Occipital lobe (tissue), 1 donor: ENCODE measurements at regions not wholly inside any gene's neighbourhood (a gene's known extent, or its start where the extent isn't known, plus 50 kb on each side); places are given as distances from the start of the nearest gene placed in this dataset.
"Not testable (repeated sequence)": the region's sequence is repeated elsewhere in the genome, so short reads cannot be mapped to it uniquely, and the experiment has no call there.

Source experiments
- DNase-seq: peaks from one replicate; lab custom pipeline; 2025; lab: John Stamatoyannopoulos, UW

DNA sequence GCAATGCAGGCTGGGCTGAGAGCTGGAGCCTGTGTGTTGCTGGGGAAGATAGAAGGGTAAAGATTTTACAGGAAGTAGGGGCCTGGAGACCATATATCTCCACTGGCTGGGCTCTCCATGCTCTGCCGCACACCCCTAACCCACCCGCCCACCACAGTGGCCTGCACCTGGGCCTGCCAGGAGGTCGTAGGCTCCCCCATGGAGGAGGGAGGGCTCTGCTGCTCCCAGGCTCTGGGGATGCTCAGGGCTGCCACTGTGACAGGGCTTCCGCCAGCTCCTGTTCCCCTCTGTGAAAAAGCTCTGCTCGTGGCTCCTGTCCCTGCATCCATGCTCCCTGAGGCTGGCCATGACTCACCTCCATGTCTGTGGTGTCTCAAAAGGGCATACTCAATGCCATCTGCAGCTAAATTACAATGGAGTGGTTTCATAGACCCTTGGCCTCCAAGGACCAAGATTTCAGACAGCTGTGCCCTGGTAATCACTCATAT is 106.0 kb downstream of the CXCL12 start:
- DNase-seq: no peak

DNA sequence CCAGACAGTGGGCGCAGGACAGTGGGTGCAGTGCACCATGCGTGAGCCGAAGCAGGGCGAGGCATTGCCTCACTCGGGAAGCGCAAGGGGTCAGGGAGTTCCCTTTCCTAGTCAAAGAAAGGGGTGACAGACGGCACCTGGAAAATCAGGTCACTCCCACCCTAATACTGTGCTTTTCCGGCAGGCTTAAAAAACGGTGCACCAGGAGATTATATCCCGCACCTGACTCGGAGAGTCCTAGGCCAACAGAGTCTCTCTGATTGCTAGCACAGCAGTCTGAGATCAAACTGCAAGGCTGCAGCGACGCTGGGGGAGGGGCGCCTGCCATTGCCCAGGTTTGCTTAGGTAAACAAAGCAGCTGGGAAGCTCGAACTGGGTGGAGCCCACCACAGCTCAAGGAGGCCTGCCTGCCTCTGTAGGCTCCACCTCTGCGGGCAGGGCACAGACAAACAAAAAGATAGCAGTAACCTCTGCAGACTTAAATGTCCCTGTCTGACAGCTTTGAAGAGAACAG is 116.4 kb downstream of the CXCL12 start:
- DNase-seq: not testable (repeated sequence)

DNA sequence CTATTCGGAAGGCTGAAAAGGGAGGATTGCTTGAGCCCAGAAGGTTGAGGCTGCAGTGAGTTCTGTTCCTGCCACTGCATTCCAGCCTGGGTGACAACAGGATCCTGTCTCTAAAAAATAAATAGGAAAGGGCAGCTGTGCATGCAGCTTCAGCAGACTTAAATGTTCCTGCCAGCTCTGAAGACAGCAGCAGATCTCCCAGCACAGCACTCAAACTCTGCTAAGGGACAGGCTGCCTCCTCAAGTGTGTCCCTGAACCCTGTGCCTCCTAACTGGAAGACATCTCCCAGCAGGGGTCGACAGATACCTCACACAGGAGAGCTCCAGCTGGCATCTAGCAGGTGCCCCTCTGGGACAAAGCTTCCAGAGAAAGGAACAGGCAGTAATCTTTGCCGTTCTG is 117.9 kb downstream of the CXCL12 start:
- no peak for DNase-seq

DNA sequence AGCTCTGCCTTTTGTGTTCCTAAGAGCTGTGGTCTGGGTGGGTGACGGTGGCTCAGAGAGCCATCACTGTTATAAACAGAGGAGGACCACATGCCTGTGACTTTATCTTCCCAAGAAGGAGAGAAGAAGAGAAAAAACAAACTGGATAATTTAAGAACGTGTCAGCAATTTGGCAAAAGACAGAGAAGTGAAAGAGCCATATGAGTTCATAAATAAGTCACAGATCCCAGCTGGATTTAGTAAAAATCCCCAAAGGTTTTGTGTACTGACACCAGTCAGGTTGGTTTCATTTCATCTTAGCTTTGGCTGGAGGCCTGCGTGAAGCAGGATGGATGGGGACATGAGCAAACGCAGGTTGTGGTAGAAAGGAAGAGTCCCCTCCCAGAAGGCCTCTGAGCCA is 120.7 kb downstream of the CXCL12 start:
- DNase-seq: no peak

DNA sequence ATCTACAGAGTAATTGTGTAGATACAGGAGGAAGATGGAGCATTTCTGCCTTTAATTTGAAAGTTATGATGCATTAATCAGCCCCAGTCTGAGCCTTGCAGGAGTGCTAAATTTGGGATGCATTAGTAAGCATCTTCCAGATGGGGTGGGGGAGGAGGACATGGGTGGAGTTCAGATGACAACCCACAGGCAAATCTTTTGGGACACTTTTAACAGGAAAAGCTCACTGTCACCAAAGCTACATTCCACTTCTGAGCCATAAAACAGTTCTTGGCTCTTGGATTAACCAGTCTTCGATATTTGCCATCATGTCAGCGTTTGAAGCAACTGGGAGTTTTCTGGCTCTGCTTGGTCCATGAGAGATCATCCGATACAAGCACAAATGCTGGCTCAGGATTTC is 121.1 kb downstream of the CXCL12 start:
- DNase-seq: peak; percentile 30

DNA sequence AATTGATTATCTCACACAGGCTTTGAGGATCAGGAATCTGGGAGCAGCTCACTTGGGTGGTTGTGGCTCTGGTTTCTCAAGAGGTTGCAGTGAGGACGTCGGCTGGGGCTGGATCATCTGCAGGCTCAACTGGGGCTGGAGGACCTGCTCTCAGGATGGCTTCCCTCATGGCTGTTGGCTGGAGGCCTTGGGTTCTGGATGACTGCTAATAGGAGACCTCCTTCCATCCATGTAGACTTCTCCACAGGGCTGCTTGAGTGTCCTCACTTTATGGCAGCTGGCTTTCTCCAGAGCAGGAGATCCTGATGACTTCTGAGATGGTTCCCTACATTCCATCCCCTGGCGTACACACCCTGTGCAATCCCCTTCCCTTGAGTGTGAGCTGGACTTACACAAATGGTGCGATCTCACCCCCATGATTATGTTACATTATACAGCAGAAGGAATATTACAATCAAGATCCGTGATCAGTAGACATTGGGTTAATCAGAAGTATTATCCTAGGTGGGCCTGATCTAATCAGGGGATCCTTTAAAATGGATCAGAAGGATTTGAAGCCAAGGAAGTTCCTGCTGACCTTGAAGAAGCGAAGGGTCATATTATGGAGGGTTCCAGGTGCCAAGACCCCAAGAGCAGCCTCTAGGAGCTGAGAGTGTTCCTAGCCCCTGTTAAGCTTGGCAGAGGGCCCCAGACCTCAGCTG is 122.2 kb downstream of the CXCL12 start:
- no peak for DNase-seq

DNA sequence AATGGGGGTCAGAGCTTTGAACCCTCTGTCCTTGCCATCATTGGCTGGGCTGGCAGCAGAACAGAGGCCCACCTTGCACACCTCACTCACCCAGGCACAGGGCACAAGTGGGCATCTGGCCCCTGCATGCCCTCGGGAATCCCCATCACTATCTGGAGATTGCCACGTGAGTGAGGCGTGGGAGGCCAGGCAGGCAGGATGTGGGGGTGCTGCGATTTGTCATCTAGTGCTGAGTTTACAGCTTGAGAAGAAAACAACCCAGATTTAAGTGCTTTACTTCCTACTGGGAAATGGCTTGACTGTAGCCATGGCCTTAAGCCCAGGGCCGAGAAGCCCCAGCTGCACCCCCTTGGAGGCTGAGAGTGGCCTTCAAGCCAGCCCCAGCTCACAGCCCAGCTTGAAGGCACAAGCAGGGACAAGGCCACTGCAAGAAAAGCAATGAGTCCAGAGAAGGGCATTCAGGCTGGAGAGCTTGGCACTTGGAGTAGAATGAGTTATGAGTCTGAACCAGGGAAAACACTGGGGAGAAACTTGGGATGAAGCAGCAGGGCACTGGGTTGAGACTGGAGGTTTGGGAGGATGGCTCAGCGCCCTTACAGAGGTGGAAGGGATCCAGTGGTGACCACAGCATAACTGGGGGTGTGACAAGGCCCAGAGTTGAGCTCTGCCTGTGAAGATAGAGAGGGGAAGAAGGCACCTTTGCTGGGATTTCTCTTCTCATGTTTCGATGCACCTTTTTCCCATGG is 123.0 kb downstream of the CXCL12 start:
- peak; percentile 9 for DNase-seq

DNA sequence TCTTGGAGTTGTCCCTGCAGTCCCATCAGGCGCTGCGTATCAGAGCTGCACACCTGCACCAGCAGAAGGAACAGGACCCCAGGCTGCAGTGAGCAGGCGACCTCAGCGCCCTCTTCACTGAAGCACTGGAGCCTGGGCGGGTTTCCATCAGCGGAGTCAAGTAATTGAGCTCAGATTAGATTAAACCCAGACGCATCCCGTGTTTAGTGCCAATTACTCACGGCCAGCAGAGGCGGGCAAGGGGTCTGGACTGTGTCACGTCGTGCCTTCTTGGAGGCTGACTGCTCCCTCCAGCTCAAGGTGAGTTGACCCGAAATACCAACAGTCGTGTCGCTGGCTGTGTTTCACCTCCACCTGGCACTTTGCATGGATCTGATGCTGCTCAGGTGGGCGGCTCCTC is 123.6 kb downstream of the CXCL12 start:
- no peak for DNase-seq

DNA sequence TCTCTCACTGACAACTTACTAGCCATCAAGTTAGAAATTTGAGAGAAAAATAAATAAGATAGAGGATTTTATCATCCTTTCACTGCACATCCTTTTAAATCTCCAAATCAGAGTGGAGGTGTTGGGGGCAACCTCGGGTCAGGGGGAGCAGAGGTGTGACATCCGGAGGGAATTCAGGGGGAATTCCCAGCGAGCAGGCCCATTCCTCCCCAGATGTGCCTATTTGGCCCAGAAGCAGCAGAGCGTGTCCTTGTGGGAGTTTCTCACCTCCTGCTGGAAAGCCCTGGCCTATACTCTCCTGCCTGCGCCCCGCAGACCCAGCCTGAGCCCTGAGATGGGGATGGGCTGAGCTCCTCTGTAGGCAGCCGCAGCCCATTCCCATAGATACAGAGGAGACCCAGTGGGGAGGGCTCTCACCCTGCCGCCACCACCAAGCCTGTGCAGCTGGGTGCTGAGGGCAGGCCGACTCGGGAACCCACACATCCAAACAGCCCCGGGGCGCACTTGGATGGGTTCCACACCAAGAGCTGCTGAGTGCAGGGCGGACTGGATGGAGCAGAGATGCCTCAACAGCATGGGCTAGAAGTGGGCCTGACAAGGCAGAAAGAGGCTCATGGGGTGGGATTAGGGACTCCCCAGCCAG is 124.5 kb downstream of the CXCL12 start:
- no peak for DNase-seq

DNA sequence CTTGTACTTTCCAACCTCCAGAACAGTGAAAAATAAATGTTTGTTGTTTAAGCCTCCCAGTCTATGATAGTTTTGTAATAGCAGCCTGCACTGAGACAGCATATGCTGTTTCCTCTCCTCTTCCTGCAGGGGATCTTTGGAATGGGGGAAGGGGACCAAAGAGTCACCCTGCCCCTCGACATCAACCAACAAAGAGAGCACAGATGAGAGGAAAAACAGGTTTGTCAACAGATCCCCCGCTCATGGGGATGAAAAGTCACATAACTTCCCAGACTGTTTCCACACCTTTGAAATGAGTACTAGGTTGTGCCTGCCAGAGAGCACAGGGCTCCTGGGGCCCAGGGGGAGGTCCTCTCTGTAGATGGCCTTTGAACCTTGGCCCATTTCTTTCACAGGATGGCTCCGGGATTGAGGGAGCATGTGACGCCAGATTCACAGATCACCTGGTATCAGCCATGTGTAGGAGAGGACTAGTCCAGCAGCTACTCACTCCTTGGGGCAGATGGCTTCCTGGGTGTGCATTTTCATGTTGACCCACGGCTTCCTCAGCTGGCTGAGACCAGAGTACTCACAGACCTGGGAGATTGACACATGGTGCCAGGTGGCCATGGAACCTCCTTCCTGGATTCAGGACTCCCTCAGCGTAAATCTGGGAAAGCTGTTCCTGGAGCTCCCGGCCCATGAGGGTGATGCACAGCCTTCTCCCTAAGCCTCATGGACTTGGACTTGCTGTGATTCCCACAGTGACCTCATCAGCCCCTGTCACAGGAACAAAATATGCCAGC is 125.6 kb downstream of the CXCL12 start:
- no peak for DNase-seq

DNA sequence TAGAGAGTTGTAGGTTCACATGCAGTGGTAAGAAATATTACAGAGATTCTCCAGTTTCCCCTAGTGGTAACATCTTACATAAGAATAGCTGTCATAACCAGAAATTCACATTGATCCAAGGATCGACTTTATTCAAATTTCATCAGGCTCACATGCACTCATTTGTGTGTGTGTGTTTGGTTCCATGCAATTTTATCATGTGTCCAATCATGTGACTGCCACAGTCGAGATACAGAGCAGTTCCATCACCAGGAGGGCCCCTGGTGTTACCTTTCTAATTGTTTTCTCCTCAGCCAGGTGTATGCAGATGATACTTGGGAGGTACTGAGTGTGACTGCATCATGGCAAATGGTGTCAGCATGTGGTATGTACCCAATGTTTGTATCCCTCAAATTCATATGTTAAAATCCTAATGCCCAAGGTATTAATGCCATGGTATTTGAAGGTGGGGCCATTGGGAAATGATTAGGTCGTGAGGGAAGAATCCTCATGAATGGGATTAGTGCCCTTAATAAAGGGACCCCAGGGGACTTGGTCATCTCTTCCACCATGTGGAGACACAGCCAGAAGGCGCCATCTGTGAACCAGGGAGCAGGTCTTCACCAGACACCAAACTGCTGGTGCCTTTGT is 126.3 kb downstream of the CXCL12 start:
- DNase-seq: no peak

DNA sequence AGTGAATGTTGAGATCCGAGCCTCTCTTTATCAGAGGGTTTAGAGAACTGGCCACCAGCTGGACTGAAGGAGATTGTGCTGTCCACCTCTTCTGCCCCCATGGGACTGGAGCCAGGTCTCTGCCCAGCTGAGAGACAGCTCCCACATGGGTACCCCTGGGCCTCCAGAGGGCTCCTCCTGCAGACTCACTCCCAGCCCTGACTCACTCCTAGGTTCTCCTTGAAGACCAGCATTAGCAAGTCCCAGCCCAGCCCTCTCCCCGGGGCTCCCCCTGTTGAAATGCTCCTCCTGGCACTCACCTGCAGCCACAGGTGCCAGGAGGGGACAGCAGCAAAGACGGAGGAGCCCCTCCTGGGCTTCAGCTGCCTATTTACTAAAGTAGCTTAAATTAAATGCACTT is 126.9 kb downstream of the CXCL12 start:
- no peak for DNase-seq

DNA sequence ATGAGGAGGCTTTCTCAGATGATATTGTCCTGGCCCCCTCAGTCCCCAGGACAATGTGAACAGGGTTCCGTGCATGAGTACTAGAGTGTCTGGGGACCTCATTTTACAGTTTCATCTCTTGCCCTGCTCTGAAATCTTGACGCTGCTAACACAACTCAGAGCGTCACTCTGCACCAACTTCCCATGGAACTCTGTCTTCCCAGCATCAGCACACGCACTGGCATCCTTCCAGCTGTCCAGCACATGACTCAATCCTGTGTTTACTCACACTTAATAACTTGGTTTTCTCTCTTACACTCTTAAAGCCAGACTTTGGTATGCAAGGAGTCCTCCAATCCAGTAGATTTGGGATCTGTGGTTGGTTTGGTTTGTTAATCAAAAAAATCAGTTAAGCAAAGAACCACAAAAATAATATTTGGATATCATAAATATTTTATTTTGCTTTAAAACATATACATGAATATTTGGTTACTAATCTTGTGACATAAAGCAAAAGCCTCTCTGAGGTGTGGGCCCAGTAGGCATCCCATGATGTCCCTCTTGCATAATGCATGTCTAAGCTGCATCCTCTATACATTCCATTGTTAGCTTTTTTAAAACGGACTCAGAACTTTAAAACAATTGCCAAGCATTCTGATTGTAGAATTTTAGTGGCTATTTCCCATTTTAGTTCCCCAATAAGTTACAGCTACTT is 131.0 kb downstream of the CXCL12 start:
- DNase-seq: no peak

DNA sequence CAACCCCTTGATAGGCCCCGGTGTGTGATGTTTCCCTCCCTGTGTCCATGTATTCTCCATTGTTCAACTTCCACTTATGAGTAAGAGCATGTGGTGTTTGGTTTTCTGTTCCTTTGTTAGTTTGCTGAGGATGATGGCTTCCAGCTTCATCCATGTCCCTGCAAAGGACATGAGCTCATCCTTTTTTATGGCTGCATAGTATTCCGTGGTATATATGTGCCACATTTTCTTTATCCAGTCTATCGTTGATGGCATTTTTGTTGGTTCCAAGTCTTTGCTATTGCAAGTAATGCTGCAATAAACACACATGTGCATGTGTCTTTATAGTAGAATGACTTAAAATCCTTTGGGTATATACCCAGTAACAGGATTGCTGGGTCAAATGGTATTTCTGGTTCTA is 132.3 kb downstream of the CXCL12 start:
- DNase-seq: not testable (repeated sequence)

DNA sequence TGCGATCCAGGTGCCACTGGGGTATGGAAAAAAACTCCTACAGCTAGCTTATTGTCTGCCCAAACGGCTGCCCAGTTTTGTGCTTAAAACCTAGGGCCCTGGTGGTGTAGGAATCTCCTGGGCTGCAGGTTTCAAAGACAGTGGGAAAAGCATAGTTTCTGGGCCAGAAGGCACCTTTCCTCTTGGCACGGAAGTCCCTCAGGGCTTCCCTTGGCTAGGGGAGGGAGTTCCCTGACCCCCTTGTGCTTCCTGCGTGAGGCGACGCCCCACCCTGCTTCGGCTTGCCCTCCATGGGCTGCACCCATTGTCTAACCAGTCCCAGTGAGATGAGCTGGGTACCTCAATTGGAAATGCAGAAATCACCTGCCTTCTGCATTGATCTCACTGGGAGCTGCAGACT is 135.0 kb downstream of the CXCL12 start:
- DNase-seq: not testable (repeated sequence)

DNA sequence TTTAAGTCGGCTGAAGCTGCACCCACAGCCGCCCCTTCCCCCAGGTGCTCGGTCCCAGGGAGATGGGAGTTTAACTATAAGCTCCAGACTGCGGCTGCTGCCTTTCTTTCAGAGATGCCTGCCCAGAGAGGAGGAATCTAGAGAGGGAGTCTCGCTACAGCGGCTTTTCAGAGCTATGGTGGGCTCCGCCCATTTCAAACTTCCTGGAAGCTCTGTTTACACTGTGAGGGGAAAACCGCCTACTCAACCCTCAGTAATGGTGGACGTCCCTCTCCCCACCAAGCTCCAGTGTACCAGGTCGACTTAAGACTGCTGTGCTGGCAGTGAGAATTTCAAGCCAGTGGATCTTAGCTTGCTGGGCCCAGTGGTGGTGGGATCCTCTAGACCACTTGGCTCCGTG is 135.4 kb downstream of the CXCL12 start:
- DNase-seq: no peak

DNA sequence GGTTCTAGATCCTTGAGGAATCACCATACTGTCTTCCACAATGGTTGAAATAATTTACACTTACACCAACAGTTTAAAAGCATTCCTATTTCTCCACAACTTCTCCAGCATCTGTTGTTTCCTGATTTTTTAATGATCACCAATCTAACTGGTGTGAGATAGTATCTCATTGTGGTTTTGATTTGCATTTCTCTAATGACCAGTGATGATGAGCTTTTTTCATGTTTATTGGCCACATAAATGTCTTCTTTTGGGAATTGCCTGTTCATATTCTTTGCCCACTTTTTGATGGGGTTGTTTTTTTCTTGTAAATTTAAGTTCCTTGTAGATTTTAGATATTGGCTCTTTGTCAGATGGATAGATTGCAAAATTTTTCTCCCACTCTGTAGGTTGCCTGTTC is 138.2 kb downstream of the CXCL12 start:
- DNase-seq: not testable (repeated sequence)

DNA sequence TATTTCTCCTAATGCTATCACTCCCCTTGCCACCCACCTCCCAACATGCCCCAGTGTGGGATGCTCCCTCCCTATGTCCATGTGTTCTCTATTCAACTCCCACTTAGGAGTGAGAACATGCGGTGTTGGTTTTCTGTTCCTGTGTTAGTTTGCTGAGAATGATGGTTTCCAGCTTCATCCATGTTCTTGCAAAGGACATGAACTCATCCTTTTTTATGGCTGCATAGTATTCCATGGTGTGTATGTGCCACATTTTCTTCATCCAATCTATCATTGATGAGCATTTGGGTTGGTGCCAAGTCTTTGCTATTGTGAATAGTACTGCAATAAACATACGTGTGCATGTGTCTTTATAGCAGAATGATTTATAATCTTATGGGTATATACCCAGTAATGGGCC is 138.6 kb downstream of the CXCL12 start:
- DNase-seq: not testable (repeated sequence)

DNA sequence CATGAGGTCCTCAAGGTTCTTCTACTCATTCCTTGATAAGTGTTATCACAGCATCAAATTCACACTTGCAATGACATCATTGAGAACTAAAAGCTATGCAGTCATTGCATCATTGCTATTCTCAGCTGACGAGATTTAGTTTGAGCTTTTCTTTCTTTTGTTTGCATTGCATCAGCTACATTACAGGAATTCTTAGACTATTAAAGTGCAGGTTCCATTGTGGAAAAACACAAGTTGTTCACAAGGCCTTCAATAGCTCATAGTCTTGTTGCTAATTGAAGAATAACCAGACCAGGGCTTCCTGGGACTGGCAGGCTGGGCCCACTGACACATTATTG is 139.3 kb downstream of the CXCL12 start:
- no peak for DNase-seq

DNA sequence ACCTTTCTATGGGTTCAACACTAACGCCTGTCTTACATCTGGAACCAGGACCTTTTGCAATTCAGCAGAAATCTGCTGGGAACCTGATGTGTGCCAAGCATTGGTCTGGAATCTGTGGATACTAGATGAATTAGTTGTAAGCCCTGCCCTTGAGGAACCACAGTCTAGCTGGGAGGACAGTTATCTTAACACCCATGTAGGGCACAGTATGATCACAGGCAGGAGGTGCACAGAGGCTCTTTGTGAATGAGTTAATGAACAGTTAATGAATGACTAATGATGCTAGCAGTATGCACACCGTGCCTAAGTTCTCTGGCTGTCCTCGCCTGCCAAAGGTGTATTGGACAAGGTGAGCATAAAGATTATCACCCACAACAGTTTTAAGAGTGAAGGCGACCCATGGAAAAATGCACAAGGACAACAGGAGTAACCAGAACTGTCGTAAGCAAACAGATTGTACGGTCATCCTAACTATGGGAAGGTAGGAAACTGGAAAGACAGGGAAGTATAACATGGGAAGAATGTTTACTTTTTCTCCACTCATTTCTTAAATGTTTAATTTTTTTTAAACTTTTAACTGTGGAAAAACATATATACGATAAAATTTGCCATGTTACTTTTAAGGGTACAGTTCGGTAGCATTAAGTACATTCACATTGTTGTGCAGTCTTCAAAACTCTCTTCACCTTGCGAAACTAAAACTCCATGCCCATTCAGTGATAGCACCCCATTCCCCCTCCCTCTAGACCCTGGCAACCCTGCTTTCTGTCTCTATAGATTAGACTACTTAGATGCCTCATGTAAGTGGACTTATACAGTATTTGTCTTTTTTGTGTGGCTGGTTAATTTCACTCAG is 139.9 kb downstream of the CXCL12 start:
- DNase-seq: no peak
